ENCODE measurements at regions not wholly inside any gene's neighbourhood (a gene's known extent, or its start where the extent isn't known, plus 50 kb on each side); places are given as distances from the start of the nearest gene placed in this dataset.
"Not testable (repeated sequence)": the region's sequence is repeated elsewhere in the genome, so short reads cannot be mapped to it uniquely, and the experiment has no call there.

DNA sequence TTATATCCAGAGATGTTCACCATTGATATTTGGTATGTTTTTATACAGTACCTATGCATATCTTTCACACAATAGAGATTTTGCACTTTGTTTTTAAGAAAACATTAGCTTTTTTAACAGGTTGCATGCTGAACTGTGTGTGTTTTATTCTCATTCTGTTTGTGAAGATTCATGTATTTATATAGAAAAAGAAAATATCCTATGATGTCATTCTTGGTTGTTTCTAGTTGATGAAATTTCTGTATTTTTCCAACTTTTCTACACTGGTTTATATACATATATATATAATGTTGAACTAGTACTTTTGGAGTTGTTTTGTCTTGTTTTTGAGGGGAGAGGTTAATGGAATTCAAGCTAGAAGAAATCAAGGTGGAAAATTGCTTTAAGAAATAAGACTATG, 143.8 kb downstream of the MATN1 start:
- no peak for DNase-seq (ENCODE audit: low read depth in 2 of 3, low spot score in 2 of 3)

DNA sequence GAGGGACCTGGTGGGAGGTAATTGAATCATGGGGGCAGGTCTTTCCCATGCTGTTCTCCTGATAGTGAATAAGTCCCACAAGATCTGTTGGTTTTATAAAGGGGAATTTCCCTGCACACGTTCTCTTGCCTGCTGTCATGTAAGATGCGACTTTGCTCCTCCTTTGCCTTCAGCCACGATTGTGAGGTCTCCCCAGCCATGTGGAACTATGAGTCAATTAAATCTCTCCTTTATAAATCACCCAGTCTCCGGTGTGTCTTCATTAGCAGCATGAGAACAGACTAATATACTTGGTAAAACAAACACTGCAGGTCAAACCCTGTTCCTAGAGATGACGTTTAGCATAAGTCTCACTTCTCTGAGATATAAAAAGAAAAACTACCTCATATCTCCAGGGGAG, 148.3 kb downstream of the MATN1 start:
- DNase-seq (ENCODE audit: low read depth in 2 of 3, low spot score in 2 of 3) = no peak

DNA sequence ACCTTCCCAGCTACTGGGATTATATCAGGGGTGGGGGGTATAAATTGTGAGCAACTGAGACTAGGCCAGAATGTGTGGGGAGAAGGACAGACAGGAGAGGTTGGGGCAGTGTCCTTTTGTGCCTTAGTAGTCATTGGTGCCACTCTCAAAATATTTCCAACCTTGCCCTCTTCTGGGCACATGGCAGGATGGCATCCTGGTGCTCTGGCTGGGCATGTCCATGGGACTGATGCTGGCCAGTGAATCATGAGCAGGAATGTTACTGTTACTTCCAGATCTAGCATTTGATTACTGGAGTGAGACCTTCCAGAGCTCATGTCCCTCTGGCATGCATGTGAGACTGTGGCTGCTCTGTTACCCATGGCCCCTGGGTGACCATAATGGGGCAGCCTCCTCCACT, 151.2 kb downstream of the MATN1 start:
- no peak for DNase-seq (ENCODE audit: low read depth in 2 of 3, low spot score in 2 of 3)

DNA sequence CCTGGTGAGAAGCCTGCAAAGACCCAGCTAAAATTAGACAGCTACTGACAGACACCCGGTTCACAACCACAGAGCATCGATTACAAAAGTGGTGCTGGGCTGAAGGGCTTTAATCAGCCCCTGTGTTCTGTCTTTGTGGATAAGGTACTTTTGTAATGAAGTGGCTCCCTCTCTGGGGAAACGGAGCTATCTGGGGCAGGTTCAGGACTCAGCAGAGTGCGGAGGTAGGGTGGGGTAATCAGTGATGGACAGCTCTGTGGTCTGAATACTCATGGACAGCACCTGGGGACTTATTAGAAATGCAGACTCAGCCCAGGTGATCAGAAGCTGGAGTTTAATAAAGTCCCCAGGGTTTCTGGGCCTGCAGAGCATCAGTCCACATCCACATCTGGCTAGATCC, 152.0 kb downstream of the MATN1 start:
- DNase-seq (ENCODE audit: low read depth in 2 of 3, low spot score in 2 of 3) = no peak

DNA sequence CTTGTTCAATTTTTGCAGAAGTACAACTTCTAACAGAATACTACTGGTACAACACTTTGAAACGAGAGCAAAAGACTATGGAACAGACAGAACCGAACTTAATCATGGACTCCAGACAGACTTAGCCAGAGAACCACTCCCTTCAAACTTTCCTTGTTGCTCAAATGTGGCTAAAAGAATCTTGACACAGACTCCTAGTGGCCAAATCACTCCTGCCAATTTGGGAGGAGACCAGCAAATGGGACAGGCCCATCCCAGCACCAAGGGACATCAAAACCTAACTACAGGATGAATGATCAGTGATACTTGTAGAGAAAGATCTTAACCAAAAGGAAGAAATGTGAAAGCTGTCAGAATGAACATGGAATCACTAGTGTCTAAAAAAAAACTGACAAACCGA, 154.0 kb downstream of the MATN1 start:
- no peak for DNase-seq (ENCODE audit: low read depth in 2 of 3, low spot score in 2 of 3)

DNA sequence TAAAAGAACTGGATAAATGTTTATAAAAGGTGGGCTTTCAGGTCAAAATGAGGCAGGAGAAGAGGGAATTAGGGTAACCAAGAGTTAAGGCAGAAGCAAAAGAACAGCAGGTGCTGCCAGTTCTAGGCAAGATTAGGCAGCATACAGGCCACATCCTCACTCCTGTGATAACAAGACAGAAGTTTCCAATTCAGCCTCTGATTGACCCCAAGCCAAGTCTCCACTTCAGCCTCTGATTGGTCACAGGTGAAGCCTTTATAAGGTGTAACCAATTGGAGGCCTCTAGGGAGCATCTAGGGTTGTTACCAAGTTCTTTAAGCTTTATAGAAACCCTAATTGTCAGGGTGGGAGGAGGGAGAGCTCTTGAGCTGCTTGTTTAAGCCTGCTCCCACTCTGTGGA, 160.8 kb downstream of the MATN1 start:
- DNase-seq (ENCODE audit: low read depth in 2 of 3, low spot score in 2 of 3) = no peak

DNA sequence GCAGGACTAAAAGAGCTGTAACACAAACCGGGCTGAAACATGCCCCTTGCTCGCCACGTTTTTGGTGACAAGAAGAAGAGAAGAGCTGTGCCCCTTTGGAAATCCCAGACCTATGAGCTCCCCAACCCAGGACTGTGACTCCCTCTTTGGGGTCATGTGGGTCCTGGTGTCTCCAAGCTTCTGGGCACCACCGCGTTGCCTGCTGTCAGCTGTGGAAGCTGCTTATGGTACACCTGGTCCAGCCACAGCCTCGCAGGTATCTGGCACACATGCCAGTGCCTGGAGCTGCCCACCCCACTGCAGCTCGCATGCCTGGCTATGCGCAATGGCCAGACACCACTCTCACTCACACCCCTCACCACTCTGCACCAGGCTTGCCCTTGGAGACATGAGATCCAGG, 171.8 kb downstream of the MATN1 start:
- DNase-seq (ENCODE audit: low read depth in 2 of 3, low spot score in 2 of 3) = no peak

DNA sequence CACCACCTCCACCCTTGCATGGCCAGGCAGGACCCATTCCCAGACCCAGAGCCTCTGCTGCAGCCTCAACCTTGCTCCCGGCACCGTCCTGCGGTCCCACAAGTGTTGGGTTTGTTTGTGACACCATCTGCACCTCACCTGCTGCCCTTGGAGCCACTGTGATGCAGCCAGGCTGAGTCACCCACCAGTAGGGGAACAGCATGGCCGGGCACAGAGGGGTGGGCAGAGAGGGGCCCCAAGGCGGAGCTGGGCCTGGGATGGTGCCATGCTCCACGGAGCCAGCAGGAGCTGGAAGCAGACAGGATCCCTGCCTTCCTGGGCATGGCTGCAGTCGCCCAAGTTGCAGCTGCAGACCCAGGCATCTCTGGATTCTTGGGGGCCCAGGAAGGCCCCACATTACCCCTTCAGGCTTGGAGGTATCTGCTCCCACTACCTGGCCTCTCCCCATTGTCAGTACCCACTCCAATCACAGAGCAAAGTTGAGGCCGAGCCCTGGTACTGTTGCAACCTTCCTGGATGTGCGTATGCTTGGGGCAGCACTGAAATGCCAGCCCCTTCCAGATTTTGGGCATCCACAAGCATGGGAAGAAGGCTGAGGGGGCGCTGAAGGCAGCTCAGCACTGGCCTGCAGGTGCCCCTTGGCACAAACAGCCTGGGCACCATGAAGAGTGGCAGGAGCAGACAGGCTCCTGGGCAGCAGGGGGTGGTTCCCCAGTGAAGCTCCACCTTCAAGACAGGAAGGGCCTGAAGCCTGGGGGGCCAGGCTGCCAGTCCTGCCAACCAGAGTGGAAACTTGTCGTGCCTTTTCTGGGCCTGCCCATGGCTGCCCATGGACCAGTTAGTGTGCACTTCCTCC, 172.8 kb downstream of the MATN1 start:
- no peak for DNase-seq (ENCODE audit: low read depth in 2 of 3, low spot score in 2 of 3)

DNA sequence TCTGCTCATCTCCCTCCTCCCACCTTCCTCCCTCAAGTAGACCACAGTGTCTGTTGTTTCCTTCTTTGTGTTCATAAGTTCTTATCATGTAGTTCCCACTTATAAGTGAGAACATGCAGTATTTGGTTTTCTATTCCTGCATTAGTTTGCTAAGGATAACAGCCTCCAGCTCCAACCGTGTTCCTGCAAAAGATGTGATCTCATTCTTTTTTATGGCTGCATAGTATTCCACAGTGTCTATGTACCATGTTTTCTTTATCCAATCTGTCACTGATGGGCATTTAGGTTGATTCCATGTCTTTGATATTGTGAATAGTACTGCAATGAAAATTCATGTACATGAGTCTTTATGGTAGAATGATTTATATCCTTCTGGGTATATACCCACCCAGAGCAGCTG, 173.5 kb downstream of the MATN1 start:
- not testable (repeated sequence) for DNase-seq (ENCODE audit: low read depth in 2 of 3, low spot score in 2 of 3)

DNA sequence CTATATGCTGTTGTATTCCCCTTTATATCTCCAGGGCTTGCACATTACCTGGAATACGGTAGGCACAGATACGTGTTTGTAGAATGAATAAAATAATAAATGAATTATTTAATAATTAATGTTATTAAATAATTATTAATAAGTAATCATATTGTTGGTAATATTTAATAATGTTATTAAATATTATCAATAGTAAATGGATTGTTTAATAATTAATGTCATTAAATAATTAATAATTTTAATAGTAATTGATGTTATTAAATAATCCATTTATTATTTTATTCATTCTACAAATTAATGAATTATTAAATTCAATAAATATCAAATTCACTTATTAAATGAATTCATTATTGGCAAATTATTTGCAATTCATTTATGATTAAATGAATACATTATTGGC, 175.1 kb downstream of the MATN1 start:
- no peak for DNase-seq (ENCODE audit: low read depth in 2 of 3, low spot score in 2 of 3)

DNA sequence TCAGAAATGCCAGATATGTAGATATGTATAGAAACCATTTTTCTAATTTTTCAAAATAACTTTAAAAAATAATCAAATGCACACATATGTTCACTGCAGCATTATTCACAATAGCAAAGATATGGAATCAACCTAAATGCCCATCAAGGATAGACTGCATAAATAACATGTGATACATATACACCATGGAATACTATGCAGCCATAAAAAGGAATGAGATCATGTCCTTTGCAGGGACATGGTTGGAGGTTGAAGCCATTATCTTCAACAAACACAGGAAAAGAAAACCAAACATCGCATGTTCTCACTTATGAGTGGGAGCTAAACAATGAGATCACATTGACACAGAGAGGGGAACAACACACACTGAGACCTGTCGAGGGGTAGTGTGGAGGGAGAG, 176.1 kb downstream of the MATN1 start:
- not testable (repeated sequence) for DNase-seq (ENCODE audit: low read depth in 2 of 3, low spot score in 2 of 3)

DNA sequence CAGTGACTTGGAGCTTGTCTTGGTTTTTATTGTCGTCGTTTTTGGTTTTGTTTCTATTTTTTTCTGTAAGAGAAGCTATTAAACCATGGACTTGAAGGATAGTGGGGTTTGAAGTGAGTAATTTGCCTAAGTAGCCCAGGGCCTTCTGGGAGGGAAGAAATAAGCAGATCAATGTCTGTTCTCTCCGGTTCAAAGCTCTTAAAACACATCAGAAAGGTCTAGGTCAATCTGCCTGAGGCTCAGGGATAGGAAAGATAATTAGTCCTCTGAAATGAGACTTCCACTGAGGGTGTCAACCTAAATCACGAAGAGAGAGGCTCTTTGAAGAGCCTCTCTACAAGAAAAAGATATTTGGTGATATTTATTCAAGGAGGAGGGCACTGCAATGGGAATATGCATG, 178.0 kb downstream of the MATN1 start:
- no peak for DNase-seq (ENCODE audit: low read depth in 2 of 3, low spot score in 2 of 3)

DNA sequence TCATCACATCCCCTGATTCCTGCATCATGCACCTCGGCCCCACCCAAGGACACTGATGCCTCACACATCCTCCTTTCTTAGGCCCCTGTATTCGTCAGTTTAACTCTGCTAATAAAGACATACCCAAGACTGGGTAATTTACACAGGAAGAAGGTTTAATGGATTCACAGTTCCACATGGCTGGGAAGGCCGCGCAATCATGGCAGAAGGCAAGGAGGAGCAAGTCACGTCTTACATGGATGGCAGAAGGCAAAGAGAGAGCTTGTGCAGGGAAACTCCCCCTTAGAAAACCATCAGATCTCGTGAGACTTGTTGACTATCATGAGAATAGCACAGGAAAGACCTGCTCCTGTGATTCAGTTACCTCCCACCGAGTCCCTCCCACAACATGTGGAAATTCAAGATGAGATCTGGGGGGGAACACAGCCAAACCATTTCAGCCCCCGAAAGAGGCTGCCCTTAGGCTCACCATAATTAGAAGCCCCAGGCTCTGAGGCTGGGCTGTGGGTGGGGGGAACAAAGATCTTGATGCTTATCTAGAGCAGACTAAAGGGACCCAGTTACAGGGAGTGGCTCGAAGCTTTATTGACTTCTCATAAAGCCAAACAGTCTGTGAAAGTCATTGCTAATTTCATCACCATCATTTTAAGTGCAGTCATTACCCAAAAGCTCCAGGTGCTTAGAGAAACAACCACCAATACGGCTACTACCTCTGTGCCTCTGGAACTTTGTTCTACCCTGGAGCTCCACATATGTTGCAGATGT, 181.5 kb downstream of the MATN1 start:
- no peak for DNase-seq (ENCODE audit: low read depth in 2 of 3, low spot score in 2 of 3)

DNA sequence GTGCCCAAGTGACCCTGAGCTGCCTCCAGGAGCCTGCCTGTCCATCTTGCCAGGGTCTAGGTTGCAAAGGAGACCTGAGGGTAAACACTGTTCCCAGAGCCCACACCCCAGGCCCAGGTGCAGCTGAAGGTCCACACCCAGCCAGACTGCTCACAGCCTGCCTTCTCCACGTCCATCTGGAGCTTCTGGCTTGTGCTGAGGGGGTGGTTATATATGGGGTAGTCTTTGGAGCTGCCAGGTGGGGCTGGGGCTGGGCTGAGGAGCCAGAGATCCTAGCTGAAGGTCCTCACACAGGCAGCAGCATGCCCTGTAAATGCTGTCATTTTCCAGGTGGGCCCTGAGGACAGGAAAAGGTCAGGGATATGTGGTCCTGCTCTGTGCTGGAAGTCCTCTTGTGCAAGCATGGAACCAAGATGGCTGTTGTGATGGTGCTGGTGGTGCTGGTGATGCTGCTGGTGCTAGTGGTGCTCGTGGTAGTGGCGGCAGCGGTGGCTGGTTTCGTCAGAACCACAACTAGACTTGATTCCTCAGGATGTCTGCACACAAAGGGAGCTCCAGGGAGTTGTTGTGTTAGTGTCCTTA, 182.7 kb downstream of the MATN1 start:
- DNase-seq (ENCODE audit: low read depth in 2 of 3, low spot score in 2 of 3) = no peak

DNA sequence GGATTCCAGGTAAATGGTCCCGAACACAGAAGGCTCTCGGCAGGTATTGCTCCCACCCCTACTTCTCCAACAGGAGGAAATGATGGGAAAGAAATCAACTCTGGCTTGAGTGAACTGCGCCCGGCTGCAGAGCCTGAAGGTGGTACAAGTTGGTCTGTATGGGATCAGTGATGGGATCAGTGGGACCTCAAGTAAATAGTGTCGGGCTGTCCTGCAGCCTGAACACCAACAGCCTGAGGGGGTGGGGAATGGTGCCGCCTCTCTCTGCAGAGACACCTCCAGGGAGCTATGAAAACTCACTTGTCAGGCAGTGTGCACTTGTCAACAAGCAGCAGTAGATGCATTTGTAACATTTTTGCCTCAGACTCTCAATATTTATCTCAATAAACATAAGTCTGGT, 183.5 kb downstream of the MATN1 start:
- no peak for DNase-seq (ENCODE audit: low read depth in 2 of 3, low spot score in 2 of 3)

DNA sequence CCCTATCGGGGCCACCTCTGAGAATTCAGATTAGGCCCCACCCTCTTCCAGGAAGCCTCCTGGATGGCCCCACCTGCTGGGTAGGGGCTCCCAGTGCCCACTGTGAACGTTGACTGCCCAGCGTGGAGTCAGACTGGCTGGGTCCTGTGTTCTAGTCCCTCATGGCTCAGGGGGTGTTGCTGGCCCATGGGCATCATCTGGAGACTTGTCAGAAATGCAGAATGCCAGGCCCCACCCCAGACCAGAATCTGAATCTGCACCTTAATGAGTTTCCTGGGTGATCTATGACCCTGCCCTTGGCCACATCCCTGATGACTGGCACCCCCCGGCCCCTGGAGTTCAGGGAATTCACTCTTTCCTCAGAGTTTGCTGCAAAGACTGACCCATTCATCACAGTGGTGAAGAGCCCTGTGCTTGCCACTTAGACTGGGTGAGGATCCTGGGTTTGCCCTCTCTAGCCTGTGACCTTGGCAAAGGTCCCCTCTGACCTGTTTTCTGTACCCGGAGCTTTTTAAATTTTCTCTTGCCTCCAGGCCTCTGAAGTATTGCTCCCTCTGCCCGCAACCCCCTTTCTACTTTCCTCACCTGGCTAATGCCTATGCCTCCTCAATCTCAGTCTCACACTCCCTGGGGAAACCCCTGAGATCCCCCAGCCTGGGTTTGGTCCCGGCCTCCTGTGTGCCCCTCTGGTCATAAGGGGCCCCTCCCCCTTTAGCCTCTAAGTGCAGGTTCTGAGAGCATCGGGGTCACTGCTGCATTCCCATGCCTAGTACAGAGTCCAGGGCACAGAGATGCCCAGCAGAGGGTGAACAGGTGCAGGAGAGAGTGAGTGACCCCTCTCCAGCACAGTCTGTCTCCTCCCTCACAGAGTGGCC, 184.2 kb downstream of the MATN1 start:
- no peak for DNase-seq (ENCODE audit: low read depth in 2 of 3, low spot score in 2 of 3)

DNA sequence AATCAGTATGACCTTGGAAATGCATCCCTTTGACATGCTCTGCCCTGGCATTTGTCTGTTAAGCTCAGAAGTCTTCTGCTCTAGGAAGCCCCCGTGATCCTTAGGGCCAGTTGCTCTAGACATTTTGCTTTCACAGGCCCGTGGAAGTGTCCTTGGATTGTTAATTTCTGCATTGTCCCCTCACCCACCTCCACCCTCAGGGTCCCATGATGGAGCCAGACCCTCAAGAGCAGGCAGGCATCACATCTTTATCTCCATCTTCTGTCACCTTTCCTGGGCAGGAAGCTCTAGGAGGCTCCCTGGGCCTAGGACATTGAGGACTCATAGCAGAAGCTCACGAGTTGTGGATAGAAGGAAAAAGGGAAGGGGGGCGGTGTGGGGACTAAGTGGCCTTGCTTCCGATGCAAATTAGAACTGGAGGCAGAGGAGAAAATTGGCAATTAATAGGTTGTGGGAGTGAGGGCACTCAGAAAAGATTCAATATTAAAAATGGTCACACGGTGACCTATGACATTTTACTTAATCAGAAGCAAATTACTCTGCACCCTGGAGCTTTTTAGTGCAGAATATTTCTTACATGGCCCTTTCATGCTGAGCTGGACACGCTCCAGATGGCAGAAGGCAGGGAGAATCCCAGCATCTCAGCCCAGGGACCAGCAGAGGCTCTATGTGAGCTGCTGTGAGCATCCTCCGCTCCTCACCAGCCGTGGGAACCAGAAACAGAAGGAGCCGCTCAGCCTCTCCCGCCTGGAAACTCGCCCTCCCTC, 185.0 kb downstream of the MATN1 start:
- DNase-seq (ENCODE audit: low read depth in 2 of 3, low spot score in 2 of 3) = no peak

DNA sequence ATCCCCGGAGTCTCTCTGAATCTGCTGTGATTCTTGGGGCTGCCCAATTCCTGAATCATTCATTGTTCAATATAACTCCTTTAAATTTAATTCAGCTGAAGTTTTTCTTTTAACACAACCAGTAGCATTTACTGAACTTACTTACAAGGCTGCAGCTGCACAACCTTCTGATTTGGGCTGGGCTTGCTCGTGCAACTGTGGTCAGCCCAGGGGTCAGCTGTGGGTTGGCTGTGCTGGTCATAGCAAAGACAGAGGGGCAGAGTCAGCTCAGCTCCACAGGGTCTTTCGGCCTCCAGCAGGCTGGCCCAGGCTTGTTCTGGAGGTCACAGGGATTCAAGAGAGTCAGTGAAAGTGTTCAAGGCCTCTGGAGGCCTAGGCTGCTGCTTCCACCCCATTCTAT, 186.1 kb downstream of the MATN1 start:
- DNase-seq (ENCODE audit: low read depth in 2 of 3, low spot score in 2 of 3) = no peak

DNA sequence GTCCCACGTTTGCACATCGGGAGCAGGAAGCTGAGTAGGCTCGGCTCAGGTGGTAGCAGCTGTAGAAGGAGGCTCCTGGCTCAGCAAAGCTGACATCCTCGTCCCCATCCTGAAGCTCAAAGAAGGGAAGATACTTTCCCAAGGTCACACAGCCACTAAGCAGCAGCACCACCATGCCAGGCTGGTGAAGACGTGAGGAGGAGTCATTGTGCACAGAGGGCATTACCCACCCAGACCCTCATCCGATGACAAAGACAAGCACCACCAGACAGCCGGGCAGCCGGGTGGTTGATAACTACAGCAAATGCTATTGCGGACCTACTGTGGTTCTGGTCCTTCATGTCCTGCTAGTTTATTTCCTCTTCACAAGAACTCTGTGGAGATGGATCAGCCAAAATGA, 186.9 kb downstream of the MATN1 start:
- no peak for DNase-seq (ENCODE audit: low read depth in 2 of 3, low spot score in 2 of 3)
